HG03039 (cell line): ENCODE measurements at regions not wholly inside any gene's neighbourhood (a gene's known extent, or its start where the extent isn't known, plus 50 kb on each side); places are given as distances from the start of the nearest gene placed in this dataset.

Experiments used
- ATAC-seq: cut with Tn5 transposase; IDR thresholded peaks from one replicate; pipeline ENCODE4 v1.9.1; 2021; ENCODE audit warnings: mild to moderate bottlenecking, moderate library complexity; ENCODE audit not compliant: unreplicated experiment

DNA sequence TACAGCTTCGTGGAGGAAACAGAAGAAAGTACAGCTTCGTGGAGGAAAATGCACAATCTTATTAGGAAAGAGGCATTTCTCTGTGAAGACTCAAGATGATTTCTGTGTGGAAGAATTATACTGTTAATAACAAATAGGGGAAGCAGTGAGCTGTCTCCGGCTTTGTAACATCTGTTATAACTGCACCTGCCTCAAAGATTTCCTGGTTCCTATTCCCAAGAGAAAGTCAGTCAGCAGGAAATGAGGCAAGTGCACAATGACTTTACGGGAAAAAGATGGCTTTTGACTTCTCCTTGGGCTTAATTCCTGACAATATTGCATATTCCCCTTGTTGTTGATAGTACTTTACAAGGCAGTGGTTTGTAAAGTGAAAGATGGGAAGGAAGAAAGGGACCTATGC, 538.5 kb downstream of the BMP2 start:
- ATAC-seq, result no peak

DNA sequence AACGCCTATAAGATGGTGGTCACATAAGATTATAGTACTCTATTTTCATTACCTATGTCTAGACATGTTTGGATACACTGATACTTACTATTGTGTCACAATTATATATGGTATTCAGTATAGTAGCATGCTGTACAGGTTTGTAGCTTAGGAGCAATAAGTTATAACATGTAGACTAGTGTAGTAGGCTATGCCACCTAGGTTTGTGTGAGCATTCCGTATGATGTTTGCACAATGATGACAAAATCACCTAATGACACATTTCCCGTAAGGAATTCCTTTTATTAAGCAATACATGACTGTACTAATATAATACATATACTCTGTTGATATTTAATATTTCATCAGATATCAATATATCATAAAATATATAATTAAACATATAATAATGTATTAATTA, 540.7 kb downstream of the BMP2 start:
- ATAC-seq, result no peak

DNA sequence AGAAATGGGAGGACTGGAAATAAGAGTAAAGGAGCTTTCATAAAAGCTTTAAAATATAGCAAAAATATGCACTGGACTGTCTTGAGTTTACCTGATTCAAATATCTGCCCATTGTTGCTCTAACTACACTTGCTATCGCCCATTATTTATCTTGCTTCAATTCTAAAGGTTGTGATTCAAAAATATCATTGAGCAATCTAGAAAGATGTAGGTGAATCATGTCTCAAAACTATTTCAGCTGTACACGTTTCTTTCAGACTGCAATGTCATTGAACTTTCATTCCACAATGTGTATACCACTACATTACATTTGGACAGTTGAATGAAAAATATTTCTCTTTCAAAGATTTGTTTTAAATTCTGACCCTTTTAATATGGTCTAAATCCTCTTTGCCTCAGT, 545.6 kb downstream of the BMP2 start:
- ATAC-seq, result no peak

DNA sequence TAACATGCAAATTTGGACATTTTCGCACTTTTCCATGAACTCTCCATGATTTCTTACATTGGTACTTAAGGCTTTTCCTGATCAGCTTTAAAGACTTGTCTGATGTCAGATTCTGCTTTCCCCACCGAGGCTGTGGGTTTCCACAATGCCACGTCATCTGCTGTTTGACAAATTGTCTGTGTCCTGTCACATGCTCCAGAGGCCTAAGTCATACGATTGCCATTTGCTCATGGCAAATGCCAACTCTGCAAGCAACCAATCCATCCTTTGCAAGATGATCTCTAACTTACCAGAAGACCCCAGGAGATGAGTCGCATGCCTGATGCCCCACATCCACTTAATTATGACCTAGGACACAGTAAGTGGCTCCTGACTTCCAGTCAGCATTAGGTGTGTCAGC, 556.5 kb downstream of the BMP2 start:
- no peak for ATAC-seq

DNA sequence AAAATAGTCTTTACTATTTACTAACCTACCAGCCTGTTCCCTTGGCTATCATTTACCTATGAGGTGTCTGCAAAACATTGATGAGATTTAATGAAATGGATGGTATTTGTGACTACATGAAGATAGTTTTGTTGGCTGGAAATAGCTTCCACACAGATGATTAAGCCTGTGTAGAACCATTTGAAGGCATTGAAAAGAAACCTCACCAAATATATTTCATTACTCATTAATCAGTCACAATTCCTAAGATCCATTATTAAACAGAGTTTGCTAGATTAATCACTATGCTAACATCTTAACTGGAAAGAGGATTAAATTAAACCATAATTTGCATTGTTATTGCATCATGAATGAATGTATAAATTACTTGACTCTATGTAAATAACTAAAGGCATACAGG, 560.3 kb downstream of the BMP2 start:
- no peak for ATAC-seq

DNA sequence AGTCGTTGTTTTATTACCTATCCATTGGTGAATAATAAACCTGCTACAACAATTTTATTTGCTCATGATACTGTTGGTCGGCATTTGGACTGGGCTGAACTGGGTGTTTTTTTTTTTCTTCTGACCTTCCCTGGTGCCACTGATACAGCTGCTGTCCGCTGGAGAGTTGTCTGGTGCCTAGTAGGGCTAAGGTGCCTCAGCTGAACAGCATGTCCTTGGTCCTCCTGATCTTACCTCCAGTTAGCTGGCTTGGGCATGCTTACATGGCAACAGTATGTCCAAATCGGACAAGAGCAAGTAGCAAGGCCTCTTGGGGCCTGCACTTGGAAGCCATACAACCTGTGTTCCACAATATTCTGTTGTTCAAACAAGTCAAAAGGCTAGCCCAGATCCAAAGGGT, 563.4 kb downstream of the BMP2 start:
- ATAC-seq, result no peak

DNA sequence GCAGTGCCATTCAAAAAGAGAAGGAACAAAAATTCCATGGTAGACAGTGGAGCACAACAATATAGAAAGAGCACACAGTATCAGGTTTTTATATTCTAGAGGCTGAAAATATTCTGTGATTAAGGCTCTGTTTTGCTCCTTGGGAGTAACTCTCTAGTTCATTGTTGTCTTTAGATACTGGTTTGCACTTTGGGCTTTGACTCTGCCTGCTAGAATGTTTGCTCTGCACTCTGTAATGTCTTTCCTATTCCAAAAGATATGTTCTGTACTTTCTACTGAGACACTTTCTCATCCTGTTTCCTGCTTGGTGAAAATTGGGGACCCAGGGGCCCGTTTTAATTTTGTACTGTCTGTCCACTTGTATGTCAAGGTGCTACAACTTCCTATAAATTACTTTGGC, 564.7 kb downstream of the BMP2 start:
- no peak for ATAC-seq

DNA sequence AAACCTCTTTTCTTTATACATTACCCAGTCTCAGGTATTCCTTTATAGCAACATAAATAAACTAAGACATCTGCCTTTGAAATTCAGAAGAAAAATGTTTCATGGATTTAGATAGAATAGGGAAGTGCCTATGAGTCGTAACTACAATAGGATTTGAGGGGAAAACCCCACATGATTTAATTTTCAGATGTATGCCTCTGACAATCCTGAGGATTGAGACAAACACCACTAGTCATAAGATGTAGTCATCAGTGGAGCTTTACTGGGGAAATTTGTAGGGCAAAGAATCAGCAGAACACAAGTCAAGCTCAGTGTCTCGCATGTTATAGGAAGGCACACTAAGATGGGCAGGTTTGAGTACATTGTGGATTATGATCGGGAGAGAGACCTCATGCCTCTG, 566.4 kb downstream of the BMP2 start:
- no peak for ATAC-seq

DNA sequence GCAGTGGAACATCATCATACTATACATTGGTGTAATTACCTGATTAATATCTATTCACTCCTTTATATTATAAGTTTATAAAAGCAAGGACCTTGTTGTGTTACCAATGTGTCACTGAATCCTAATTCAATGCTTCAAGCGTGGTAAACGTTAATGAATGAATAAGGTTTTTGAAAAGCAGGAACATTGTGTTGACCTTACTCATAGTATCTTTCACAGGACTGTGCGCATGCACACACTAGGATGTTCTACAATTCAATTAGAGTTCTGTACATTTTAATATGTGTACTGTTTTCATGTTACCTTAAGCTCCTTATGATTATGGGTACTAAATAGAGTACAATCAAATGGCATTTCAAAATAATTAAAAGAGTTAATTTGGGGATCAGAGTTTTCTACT, 578.5 kb downstream of the BMP2 start:
- ATAC-seq, result no peak

DNA sequence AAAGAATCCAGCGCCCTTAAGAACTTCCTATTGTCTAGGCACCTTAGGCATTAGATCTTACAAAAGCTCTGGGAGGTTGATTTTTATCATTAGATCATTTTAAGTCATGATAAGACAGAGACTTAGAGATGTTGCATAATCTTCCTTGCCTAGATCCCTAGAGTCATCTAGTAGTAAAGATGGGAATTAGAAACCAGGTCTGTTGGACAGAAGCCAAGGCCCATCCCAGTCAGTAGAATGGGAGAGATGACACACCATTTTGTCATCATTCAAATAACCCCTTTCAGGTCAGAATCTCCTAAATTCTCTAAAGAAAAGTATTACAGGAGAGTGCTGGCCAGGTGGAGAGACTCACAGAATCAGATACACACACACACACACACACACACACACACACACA, 579.1 kb downstream of the BMP2 start:
- ATAC-seq, result no peak

DNA sequence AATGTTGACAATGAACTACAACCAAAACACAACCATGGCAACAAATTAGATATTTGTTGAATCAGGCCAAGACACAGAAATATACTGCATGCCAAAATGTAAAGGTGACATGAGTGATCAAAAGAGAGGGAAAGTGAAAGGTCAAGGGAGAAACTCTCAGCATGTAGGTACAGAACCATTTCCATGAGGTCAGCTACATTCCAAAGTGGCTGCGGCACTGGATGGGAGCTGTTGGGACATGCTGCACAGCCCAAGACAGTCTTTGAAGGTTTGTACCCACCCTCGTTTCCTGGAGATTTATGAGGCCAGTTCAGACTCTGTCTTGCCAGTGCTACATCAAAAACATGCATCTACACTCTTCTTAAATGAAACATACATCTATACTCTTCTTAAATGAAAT, 579.9 kb downstream of the BMP2 start:
- ATAC-seq, result no peak

DNA sequence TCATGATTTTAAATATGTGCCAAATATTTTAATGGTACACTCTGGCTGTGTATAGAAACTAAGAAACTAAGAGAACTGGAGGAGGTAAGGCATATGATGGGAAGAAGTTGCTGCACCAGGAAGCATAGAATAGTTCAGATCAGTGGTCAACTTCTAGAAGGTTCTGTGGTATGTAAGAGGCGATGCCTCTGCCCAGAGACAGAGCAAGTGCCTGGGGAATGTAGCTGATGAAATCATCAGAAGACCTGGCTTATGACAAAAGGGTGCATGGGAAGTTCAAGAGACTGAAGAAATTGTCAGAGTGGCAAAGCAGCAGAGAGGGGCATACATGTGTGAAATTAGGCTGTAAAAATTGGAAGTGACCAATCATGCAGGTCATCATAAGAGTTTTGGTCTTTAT, 580.8 kb downstream of the BMP2 start:
- no peak for ATAC-seq

DNA sequence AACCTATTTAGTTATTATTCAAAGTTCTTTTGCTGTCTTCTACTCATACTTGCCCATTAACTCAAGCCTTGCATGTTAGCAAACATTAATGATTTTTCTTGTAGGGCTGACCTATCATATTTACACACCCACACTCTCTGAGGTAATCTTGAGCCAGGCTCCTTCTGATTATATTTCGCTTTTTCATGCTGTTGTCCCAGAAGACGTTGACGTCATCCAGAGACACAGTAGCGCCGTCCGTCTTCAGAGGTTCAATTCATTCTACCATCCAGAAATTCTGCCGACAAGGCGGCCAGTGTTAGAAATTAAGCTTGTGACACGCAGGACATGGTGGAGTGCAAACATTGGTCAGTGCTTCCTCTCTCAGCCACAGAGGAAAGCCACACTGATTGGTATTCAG, 584.7 kb downstream of the BMP2 start:
- no peak for ATAC-seq

DNA sequence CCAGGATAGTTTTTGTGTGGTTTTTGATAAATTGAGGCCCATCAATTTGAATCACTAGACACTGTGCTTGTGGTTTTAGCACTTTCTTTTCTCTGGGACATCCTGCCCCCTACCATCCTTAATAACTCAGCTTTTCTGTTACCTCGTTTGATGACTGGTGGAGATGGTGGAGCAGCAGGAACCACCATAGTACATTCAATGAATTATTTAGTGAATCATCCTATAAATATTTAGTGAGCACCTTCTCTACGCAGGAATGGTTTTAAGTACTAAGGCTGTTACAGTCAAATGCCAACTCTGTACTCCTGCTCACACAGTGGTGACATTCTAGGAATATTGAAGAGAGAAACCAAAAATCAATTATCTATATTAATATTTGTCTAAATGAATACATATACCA, 585.2 kb downstream of the HAO1 start:
- no peak for ATAC-seq

DNA sequence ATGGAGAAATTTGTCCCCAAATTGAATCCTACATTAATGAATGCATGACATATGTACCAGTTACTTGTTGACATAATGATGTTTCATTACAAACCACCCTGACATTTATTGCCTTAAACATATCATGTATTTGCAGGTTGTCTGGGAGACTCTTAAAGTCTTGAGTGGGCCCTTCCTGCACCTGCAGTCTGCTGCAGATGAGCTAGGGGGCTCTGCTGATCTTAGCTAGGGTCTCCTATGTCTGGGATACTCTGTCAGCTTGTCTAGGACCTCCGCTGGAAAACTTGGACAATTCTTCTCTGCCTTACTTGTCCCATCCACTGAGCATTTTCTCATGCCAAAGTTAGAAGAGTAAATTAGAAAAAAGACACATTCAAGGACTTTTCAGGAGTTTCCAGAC, 581.6 kb downstream of the HAO1 start:
- no peak for ATAC-seq

DNA sequence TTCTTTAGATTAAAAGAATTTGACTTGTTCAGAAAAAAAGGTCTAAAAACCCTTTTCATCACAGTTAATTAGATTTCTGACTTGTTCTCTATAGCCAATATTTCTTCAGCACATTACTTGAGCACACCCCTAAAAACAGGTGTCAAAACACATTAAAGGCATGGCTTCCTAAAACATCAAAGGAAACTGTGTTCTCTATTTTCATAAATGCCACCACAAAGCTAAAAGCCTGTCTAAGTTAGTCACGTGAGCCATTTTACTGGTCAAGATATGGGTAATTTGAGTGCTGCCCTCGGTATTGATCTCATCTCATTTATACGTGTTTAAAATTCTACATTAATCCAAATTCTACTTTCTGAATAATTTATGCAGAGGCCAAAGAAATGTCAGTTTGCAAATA, 580.5 kb downstream of the HAO1 start:
- no peak for ATAC-seq

DNA sequence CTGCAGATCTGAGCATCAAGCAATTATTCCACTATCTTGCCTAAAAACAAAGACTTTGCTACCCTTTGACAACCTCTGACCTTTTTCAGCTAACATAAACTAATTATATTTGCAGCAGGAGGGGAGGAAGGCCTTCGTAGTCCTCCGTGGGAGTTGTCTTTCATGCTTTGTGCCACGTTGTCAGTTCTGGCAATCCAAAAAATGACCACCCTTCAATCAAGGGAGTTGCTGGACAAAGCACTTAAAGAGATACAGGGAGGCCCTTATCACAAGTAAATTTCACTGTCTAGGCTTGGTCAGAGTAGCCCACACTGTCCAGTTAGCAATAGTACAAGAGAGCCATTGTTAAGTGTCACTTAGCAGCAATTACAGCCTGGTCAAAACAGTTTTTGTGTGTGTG, 578.9 kb downstream of the HAO1 start:
- no peak for ATAC-seq

DNA sequence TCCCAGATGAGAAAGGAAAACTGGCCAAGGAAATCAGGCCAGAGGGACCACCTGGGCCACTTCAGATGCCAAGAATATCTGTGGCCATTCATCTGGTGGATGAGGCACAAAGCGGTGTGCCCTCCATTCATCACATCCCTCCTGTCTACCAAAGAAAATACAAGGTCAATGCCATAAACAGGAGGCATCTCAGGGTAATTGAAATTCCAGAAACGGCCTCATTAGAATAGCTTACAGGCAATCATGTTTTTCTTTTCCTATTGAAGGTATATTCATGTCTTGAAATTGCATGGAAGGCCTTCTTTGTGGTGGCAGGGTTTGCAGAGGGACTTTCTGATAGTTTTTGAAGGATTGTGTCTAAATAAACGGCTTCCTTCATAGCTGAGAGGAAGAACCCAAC, 578.3 kb downstream of the HAO1 start:
- no peak for ATAC-seq

DNA sequence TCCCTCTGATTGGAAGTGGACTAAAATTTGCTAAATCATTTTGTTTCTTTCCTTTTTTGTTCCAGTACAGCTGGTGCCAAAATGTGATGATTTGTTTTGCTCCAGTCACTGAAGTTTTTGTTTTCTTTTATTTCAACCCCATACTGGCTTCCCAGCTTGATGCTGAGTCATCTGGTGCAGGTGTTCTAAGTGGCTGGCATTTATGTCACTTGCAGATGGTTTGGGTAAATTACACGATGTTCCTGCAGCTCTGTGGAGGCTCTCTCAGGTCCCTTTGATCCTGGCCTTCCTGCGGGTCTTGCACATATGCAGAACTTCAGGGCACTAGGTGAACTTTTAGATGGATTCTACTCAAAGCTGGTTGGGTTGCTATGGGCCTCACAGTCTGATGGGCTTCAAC, 577.7 kb downstream of the HAO1 start:
- ATAC-seq, result no peak

DNA sequence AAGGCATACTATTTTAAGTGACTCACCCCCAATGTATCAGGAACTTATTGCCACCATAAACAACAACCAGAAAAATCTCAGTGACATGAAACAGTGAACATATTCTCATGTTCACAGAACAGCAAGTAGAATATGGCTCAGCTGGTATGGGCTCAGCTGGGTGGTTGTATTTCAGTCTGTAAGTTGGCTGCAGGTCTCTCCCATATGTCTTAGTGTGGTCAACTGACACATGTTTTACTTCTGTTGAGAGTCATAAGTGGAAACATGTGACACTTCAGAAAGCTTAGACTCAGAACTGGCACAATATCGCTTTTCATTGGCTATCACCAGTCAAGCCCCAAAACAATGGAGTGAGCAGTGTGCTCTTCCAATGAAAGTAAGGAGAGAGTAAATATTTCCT, 574.1 kb downstream of the HAO1 start:
- no peak for ATAC-seq

DNA sequence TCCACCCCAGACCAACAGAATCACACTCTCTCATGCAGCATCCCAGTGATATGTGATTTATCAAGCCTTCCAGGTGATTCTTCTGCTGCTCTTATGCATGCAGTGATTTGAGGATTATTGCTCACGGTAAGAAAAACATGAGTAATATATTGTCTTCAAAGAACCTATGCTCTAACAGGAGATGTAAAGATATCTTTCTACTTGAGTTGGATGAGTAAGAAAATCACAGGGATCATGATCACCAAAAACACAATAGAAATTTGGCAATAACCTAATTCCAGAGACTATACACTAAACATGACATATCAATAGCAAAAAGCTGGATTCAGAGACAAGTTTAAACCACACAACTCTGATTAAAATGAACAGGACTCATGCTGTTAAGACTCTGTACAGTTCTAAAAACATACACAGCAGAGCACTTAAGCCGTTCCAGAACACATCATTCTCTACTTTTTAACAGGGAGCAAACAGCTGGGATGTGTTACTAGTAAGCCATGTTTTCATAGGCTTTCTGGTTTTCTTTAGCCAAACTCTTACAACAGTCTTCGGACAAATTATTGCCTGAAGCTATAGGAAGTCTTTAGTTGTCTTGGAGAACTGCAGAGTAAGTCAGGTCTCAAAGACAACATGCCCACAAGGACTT, 568.6 kb downstream of the HAO1 start:
- ATAC-seq, result no peak

DNA sequence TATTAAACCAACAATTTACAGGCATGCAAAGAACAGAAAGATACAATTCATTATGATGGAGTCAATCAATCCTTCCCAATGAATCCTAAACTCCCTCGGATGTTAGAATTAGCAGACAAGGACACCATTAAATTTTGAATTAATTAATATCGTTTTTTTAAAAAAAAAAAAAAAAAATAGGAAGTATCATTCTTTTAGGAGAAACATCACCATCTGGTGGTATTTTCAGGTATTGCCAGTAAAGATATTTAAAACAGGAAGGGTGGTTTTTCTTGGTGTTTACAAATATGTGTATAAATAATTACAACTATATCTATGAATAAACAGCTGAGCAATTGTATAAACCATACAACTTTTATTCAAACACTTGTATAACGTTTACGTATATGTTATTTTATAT, 564.4 kb downstream of the HAO1 start:
- no peak for ATAC-seq

DNA sequence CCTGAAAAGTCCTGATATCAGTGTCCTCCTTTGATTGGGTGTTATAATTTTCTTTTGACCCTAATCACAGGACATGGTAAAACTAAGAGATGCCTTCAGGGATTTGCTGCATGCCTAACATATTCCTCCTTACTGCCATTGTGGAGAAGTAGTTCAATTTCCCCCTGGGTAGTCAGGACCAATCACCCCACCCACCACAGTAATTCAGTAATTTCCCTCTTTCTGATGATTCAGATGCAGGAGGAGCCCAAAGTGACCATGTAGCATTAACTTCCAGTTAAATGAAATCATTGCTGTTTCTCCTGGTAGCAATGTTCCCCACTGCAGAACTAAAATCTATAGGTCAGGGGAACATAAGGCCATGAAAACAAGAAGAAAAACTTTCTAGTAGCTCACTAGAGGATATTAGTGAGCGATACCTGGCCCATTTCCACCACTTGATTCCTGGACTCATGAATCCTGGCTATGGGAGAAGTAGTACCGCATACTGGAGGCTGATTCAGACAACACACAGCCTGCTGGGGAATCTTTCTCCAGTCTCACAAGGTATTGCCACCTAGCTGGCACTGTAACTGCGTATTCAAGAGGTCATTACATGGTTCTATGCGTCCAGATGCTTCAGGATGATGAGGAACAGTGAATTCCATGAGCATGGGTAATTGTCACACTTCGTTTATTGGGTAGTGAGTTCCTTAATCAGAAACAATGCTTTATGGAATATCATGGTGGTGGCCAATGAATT, 561.2 kb downstream of the HAO1 start:
- no peak for ATAC-seq
